ENCODE measurements at regions not wholly inside any gene's neighbourhood (a gene's known extent, or its start where the extent isn't known, plus 50 kb on each side); places are given as distances from the start of the nearest gene placed in this dataset.

DNA sequence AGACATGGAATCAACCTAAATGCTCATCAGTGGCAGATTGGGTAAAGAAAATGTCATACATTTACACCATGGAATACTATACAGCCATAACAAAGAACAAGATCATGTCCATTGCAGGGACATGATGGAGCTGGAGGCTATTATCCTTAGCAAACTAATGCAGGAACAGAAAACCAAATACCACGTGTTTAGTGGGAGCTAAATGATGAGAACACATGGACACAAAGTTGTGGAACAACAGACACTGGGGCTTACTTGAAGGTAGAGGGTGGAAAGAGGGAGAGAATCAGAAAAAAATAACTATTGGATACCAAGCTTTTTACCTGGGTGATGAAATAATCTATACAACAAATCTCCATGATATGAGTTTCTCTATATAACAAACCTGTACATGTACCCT is 701.3 kb downstream of the TBC1D32 start:
- Histone ChIP-seq H3K9me3 (no peaks in the 10 kb centered on the region), H3K4me3 (no peak overlapping the region), H3K27ac (no peak overlapping the region), H3K36me3 (no peaks in the 10 kb centered on the region), H3K4me1 (no peaks in the 10 kb centered on the region), H3K27me3 (no peaks in the 10 kb centered on the region), H3K9ac (ENCODE audit: low read depth in 2 of 2, low read length in 2 of 2) (no peak overlapping the region)
- no peak for DNase-seq
- intact Hi-C loops (cut with DNase I), result no loop called here
- no peak for TF ChIP-seq CTCF (IDR thresholded peaks at IDR 0.05)

DNA sequence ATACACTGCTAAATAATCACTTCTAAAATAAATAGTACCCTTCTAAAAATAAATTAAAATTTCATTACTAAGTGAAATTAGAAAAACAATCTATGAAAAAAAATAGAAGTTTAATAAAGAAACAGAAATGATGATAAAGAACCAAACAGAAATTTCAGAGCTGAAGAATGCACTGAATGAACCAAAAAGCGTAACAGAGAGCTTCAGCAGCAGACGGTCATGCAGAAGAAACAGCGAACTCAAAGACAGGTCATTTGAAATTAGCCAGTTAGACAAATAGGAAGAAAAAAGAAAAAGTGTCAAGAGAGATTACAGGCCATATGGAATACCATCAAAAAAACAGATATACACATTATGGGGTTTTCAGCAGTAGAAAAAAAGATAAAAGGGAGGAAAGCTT is 706.7 kb downstream of the TBC1D32 start:
- Histone ChIP-seq H3K9ac (ENCODE audit: low read depth in 2 of 2, low read length in 2 of 2) (no peak overlapping the region), H3K36me3 (no peaks in the 10 kb centered on the region), H3K27ac (no peak overlapping the region), H3K4me3 (no peak overlapping the region), H3K4me1 (no peaks in the 10 kb centered on the region), H3K9me3 (no peaks in the 10 kb centered on the region), H3K27me3 (no peaks in the 10 kb centered on the region)
- no peak for TF ChIP-seq CTCF (IDR thresholded peaks at IDR 0.05)
- DNase-seq, result no peak
- intact Hi-C loops (cut with DNase I), result no loop called here

GRCh38 chr6:120622127-120622631 is 712.1 kb downstream of the TBC1D32 start:
- no peak for DNase-seq
- H3K4me3 ChIP-seq, result no peak overlapping the region
- H3K27me3 ChIP-seq, result no peaks in the 10 kb centered on the region
- no peak overlapping the region for H3K9ac ChIP-seq (ENCODE audit: low read depth in 2 of 2, low read length in 2 of 2)
- H3K36me3 ChIP-seq, result no peaks in the 10 kb centered on the region
- H3K27ac ChIP-seq, result no peak overlapping the region
- no peaks in the 10 kb centered on the region for H3K4me1 ChIP-seq
- intact Hi-C loops (cut with DNase I), result no loop called here
- no peaks in the 10 kb centered on the region for H3K9me3 ChIP-seq
- TF ChIP-seq CTCF (IDR thresholded peaks at IDR 0.05), result no peak

- TF ChIP-seq CTCF (IDR thresholded peaks at IDR 0.05), result no peak
- Histone ChIP-seq H3K27me3 (no peaks in the 10 kb centered on the region), H3K9me3 (no peaks in the 10 kb centered on the region), H3K36me3 (no peaks in the 10 kb centered on the region), H3K4me1 (no peaks in the 10 kb centered on the region), H3K27ac (no peak overlapping the region), H3K9ac (ENCODE audit: low read depth in 2 of 2, low read length in 2 of 2) (no peak overlapping the region), H3K4me3 (no peak overlapping the region)
- no peak for DNase-seq
- intact Hi-C loops (cut with DNase I), result no loop called here
Observed at GRCh38 chr6:120620900-120621299, 713.4 kb downstream of the TBC1D32 start.

- H3K27ac ChIP-seq, result no peak overlapping the region
- H3K4me1 ChIP-seq, result no peaks in the 10 kb centered on the region
- DNase-seq, result no peak
- no peaks in the 10 kb centered on the region for H3K9me3 ChIP-seq
- H3K9ac ChIP-seq (ENCODE audit: low read depth in 2 of 2, low read length in 2 of 2), result no peak overlapping the region
- H3K36me3 ChIP-seq, result no peaks in the 10 kb centered on the region
- TF ChIP-seq CTCF (IDR thresholded peaks at IDR 0.05), result no peak
- no peaks in the 10 kb centered on the region for H3K27me3 ChIP-seq
- no peak overlapping the region for H3K4me3 ChIP-seq
- intact Hi-C loops (cut with DNase I), result no loop called here
Observed at GRCh38 chr6:120615238-120615637, 719.0 kb downstream of the TBC1D32 start.

GRCh38 chr6:120614723-120615122 is 719.6 kb downstream of the TBC1D32 start:
- H3K4me1 ChIP-seq, result no peaks in the 10 kb centered on the region
- intact Hi-C loops (cut with DNase I), result no loop called here

More at GRCh38 chr6:120614723-120615122, 719.6 kb downstream of the TBC1D32 start:
- TF ChIP-seq CTCF (IDR thresholded peaks at IDR 0.05), result no peak
- Histone ChIP-seq H3K9me3 (no peaks in the 10 kb centered on the region), H3K27me3 (no peaks in the 10 kb centered on the region), H3K27ac (no peak overlapping the region), H3K36me3 (no peaks in the 10 kb centered on the region), H3K9ac (ENCODE audit: low read depth in 2 of 2, low read length in 2 of 2) (no peak overlapping the region), H3K4me3 (no peak overlapping the region)
- DNase-seq, result no peak

Data from colonic mucosa (tissue), 4 donors.